HG02623 (cell line): ENCODE measurements at regions not wholly inside any gene's neighbourhood (a gene's known extent, or its start where the extent isn't known, plus 50 kb on each side); places are given as distances from the start of the nearest gene placed in this dataset.
"Not testable (repeated sequence)": the region's sequence is repeated elsewhere in the genome, so short reads cannot be mapped to it uniquely, and the experiment has no call there.

Source experiments
- ATAC-seq: cut with Tn5 transposase; IDR thresholded peaks from one replicate; pipeline ENCODE4 v1.9.1; 2021; ENCODE audit warnings: moderate library complexity; ENCODE audit not compliant: unreplicated experiment

DNA sequence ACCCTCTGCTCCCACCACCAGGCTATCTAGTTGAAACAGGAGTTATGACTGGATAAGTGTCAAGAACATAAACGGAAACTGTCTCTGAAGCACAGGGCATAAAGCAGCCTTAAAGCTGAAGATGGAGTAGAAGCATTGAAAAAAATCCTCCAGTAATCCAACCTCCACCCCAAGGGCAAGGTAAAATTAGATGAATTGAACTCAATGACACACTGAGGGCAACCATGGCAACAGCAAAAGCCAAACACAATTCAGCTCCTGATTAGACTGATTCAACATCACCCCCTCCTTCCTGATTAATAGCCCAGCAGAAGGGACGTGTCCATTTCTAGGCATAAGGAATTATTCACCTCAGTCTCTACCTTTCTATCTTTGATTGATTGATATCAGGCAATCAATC lies 183.2 kb upstream of the MAP3K1 start:
- ATAC-seq = no peak

DNA sequence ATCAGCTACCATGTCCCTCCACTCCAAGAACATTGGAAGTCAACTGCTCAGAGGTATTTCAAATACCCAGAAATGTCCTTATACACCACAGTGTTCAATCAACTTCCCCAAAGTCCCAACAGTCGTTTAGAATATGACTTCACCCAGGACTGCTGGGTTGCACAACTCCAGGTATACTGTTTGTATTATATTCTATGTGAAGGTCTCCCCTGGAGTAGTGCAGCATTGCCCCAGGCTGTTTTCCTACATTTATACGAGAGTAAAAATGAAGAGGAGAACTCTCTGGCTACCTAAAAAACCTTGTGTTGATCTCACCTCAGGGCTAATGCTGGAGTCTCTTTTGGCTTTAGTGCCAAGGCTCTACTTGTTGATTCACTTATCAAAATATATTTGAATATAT lies 183.6 kb upstream of the MAP3K1 start:
- ATAC-seq = no peak

DNA sequence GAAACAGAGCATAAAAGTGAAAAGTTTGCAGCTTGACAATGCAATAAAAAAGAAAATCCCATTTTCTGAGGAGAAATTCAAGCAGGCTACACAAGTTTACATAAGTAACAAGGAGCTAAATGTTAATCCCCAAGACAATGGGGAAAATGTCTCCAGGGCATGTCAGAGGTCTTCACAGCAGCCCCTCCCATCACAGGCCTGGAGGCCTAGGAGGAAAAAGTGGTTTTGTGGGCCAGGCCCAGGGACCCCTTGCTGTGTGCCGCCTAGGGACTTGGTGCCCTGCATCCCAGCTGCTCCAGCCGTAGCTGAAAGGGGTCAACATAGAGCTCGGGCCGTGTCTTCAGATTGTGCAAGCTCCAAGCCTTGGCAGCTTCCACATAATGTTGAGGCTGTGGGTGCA lies 186.7 kb upstream of the MAP3K1 start:
- ATAC-seq = not testable (repeated sequence)

DNA sequence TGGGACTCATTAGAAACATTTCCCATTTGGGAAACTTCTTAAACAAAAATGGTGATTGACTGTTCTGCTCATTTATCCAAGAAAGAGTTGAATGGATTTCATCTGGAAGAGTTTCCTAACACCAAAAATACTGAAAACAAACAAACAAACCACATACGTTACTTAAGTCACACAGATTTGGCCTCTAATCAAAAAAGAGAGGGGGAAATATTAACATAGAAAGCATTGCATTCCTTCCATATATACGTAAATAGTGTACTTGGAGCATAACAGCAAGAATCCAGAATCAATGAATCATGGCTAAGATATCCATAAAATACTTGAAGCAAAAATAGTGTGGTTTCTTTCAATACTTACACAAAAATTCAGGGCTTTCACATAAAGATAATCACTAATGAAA lies 189.8 kb upstream of the MAP3K1 start:
- ATAC-seq = no peak

DNA sequence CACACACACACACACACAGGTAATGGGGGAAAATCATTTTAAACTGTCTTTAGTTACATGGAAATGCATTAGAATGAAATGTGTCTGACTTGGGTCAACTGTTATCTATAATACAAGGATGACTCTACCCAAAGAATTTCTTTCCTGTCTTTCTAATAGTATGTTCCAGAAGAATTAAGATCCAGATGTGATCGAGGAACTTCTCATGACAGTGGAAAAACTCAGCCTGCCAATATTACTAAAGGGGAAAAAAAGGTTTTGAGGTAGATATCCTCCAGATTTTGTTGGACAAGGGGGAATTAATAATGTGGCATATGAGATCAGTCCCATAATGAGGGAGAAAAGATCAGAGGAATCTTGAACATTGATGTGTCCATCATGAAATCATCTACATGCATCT lies 190.6 kb upstream of the MAP3K1 start:
- no peak for ATAC-seq

DNA sequence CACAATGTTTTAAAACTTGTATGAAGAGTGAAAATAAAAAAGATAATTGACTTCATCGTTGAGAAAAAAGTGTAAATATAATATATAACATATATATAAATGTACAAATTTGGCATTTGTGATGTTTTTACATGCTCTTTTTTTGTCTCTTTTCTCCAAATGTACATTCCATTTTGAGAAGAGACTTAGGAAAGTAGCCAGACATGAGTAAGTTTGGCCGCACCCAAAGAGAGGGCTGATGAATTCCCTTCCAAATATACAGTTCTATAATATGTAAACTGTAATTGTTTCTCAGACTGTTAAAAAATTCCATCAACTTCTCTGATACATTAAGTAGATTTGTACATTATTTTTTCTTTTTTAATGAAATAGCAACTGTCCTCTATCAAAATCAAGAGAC lies 193.2 kb upstream of the MAP3K1 start:
- ATAC-seq = no peak

DNA sequence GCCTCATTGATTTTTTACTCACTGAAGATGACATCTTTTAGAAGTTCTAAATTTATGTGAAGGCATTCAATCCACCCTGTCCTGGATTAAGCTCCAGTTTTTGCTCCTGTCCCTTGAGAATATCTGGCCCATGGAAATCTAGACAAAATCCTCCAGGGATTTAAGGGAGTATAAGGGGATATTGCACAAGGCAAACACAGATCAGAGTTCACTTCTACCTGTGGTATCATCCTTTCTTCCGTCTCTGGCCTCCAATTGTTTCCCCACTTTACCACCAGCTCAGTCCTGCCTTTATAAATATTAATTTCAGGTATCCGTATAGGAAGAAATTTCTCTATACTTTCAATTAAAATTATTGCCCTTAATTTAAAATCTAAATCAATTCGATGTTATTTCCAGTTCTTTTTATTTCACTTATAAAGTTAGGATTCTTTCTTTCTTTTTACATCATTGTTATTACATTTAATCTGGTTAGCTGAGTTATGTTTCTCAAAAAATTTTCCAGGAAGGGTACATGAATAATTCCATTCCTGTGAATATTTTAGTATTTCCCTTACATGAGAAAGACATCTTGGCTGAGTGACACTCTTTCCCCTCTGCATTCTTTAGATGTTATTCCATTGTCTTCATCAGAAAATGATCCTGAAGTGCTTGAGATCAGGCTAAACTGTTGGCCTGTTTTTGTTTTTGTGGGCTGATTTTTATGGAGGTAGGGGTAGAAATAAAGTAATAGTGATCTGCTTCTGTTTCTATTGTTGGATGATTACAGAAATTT lies 194.3 kb upstream of the MAP3K1 start:
- no peak for ATAC-seq

DNA sequence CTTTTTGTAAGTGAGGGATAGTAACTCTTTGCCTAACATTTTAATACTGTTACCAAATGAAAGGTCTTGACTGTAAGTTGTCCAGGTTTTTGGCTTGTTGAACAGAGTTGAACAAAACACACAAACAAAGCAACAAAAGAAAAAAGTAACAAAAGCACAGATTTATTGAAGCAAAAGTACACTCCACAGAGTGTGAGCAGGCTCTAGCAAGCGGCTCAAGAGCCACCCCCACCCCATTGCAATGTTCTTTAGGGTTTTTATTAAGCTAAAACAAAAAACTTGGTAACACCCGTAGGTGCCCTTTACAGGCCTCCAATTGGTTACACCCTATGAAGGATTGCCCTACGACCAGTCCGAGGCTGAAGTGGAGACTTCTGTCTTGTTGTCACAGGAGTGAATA lies 197.4 kb upstream of the MAP3K1 start:
- ATAC-seq = no peak

DNA sequence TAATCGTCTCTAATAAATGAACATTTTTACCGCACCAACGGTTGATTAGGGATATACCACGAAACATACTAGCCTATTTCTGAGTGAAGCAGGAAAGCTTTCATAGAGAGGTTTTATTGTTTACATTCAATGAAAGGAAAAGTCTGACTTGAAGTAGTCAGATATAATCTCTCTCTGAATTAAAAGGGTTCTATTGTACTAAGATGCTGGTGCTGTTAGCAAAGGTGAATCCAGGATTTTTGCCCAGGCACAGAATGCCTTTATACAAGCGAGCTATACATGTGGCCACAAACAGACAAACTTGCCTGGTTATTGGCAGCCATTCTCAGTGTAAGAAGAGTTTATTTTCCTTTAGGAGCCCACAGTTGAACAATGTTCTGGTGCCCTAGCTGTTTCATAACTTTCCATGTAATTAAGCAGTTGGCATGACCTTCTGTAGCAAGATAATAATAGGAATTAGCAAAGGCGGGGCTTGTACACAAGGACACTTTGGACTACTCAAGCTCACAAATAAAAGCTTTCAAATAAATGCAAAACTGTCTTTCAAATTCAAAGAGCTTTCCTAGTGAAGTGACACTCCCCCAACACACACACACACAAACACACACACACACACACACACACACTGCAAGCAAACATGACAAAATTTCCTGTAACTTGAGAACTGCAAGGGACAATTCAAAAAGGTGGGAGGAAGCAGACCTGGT lies 198.7 kb upstream of the MAP3K1 start:
- ATAC-seq = no peak

DNA sequence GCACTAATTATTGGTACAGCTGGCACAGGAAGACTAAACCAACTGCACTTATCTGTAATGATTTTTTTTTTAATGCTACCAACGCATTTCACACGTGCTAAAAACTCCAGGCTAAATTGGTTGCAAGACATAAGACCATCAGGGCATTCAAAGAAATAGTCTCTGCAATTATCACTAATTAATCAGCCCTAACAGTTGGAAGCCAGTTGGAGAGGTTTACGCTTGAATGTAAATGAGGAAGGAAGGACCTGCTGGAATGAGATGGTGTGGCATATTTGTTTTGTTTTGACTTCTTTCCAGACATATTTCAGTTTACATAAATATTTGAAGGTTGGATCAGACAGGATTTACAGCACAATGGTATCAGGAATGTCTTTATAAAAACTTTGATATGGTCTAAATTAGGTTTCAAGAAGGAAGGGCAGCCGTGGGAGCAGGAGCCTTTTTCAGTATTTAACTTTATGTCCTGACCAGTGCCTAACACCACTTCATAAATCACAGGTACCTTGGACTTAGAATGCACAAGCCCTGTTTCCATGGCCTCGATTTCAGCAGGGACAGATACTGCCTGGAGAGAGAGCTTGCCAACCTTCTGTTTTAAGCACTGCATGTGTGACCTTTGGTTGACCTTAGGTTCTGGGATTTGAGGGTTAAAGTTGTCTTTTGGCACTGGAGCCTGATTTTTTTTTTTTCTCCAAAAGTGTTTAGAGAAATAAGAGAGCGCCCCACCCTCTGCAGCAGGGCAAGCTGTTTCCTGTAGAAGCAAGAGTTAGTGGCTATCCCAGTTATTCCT lies 199.8 kb upstream of the MAP3K1 start:
- no peak for ATAC-seq

DNA sequence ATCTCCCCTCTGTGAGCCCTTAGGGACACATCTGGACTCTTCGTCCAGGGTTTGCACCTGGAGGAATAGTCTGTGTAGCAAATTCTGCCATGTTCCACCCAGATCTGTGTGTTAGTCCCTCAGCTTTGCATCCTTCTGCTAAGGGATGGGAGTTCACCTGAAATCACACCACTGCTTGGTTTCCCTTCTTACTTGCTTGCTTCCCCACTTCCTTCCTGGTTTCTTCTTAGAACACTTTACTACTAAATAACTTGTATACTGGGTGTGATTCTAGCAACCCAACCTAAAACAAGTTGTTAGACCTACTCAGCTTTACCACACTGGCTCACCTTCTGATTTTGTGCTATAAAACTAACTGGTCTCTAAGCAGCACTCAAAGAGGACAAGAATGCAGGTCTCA lies 202.6 kb upstream of the MAP3K1 start:
- no peak for ATAC-seq

DNA sequence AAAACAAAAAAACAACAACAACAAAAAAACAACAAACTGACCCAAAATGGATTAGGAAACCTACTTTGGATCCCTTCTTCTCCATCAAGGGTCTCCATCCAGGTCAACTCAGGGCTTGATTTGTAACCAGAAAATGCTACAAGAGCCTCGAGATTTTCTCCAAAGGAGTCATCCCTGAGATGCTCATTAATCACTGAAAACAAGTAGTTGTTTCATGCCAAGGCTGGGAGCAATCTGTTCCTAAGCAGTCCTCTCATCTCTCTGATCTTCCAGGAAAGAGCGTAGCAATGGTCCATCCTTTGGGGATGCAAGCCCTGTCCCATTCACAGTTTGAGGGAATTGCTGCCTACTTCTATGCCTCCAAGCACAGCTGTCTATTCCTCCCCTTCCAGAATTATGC lies 203.0 kb upstream of the MAP3K1 start:
- no peak for ATAC-seq

DNA sequence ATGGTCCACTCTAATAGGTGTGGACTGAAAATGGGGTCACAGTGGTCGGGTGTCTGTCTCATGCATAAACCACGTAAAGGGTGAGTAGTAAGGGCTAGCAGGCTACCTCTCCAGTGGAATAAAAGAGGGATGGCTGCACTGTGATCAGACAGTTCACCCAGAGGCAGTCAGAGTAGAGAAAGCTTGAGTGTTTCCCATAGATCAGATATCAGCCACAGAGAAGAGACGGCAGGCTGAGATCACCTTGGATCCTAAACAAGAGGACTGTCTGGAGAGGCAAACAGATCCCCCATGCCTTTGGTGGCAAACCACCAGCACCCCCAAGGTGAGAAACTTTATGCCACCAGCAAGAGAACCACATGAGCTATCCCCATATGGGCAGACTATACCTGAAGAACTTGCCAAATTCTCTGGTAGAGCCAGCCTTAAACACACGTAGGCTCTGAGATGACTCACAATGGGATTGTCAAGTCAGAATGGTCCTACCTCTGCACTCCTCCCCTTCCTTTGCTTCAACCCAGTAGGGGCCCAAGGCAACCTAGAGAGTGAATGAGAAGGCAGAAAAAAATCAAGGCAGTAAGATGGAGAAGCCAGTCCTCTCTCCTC lies 205.2 kb upstream of the MAP3K1 start:
- ATAC-seq = no peak

DNA sequence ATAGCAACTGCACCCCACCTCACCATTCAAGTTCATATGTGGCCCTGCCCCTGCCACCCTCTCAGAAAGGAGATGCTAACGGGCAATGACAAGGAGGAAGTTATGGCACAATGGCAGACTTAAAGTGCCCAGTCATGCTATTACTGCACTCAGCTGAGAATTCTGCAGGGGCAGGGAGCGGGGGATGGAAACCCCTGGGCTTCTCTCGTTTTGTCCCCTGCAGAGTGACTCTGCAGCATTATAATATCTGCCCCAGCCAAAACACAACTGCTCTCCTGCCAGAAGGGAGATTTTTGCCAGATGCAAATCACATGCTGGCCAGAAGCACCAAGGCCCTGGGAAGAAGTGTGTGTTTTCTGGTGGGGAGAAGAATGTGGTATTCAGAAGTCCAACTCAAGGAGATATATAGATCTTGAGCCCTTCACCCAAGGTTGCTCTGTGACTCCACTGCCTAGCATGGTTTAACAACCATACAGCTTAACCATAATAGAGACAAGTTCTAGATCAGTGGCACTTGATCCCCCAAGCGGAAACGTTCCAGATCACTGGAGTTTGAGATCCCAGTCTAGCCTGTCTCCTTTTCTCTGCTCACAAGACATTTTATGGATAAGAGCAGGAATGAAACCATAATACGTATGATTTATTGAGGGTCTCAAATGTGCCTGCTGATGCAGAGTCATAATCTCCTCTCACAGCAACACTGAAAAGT lies 207.0 kb upstream of the MAP3K1 start:
- ATAC-seq = no peak

DNA sequence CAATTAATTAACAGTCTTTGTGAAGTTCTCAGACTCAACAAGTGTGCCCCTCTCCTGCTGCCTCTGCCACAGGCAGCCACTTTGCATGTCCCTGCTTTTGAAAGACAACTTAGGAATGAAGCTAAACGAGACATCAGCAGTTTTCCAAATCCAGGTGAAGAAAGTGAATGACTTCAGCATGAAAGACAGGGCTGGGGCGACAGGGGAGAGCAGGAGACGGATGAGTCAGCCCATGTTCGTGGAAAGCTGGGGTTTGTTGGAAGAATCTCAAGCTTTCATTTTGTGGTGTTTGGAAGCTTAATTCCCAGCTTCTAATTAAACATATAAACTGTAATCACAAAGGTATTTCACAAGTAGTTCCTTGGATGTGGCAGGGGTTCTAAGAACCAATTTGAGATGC lies 207.8 kb upstream of the MAP3K1 start:
- no peak for ATAC-seq

DNA sequence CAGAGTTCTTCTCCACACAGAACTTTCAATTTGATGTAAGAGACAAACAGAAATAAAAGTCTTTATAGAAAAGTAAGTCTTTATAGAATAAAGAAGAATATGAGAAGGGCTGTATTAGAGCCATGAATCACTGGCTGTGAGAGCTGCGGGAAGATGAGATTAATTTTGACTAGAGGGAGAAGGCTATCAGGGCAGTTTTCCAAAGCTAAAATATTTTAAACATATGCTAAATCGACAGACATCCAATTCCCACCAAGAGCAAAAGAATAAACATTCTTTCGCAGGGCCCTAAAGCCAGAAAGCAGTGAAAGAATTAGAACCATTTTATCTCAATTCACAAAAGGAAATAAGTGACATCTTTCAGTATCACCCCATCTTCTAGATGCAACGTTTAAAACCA lies 208.3 kb upstream of the MAP3K1 start:
- ATAC-seq = no peak

DNA sequence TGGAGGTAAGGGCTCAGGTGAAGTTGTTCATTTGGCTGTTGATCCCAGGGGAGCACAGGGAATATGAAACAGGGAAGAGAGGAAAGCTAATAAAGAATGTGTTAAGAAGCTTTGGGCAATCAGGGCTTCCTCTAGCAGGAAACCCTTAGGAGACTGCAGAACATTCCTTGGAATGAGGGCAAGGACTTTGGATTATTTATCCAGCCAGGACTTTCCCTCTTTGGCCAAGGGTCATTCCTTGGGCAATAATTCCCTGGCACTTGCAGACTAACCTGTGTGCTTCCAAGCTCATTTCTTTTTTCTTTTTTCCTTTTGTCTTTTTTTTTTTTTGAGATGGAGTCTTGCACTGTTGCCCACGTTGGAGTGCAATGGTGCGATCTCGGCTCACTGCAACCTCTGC lies 209.2 kb upstream of the MAP3K1 start:
- ATAC-seq = no peak

DNA sequence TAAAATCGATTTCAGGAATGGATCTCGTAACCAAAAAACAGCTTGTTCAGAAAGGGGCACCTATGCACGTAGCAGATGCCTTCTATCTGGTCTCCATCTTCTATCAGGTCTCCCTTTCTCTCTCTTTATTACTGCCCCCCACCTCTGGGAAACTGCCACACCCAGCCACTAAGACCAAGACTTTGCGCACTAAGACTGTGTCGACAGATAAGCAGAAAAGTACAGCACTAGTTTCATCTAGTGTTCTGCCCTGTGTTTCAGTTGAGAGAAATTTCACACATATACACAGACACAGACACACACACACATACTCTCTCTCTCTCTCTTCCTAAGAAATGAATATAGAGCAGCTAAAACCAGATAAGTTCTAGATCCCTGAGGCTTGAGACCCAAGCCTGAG lies 210.1 kb upstream of the MAP3K1 start:
- no peak for ATAC-seq

DNA sequence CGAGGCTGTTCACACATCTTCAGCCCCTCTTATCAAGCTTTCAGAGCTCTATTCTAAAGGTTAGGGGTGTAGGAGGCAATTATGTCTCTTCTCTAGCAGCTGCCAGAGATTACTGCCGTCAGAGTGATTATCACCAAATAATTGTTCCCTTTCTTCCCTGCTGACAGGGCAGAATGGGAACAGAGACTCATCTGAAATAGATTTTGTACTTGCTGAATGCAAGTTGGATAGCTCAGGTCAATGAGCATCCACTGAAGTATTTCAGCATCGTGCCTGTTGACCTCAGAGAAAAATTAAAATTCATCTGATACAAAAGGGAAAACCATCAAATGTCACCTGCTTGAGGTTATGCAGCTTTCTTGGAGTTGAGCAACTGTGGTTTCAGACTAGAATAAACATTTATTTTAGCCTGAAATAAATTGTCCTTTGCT lies 213.7 kb upstream of the MAP3K1 start:
- ATAC-seq = no peak

DNA sequence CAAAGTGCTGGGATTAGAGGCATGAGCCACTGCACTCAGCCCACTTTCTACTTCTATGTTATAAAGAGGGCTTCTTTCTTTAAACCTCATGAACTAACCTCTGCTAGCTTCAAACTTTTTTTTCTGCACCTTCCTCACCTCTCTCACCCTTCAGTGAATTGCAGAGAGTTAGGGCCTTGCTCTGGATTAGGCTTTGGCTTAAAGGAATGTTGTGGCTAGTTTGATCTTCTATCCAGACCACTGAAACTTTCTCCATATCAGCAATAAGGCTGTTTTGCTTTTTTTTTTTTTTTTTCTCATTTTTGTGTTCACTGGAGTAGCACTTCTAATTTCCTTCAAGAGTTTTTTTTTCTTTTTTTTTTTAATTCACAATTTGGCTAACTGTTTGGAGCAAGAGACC lies 216.4 kb upstream of the MAP3K1 start:
- no peak for ATAC-seq

DNA sequence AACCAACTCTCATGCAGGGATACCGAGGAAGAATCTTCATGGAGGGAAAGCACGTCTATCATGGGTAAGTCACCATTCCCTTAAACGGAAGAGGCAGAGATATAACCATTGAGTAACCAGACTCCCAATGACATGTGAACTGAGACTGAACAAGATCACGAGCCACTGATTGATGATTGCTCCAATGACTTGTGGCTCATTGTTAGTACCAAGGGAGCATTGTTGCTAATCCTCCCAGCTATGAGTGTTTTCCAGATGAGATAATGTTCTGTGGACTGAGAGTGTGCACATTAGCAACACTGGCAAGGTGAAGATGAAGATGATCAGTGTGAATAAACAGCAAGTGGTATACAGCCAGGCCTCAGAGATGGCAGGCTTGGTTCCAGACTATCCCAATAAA lies 219.2 kb upstream of the MAP3K1 start:
- ATAC-seq = no peak
